PC-9 (cell line): ENCODE measurements at regions not wholly inside any gene's neighbourhood (a gene's known extent, or its start where the extent isn't known, plus 50 kb on each side); places are given as distances from the start of the nearest gene placed in this dataset.
A peak's percentile ranks its signal among the peaks of the same experiment; 100 is the strongest.

ENCODE experiments used
- BruUV-seq: library from RNA; stranded (reverse); fragments of 400-500 nt; replicated peaks from 2 replicates; lab custom pipeline; 2021; lab: Mats Ljungman, UMichigan
- CTCF ChIA-PET: fragments of 300-600 bp; sonication (Branson Sonifier 250); formaldehyde crosslinking; loops from one replicate; lab custom pipeline; 2022; ENCODE audit warnings: antibody characterized with exemption; lab: Charles Lee
- POLR2A ChIA-PET: fragments of 300-600 bp; sonication (Branson Sonifier 250); formaldehyde crosslinking; loops from one replicate; lab custom pipeline; 2022; ENCODE audit warnings: antibody characterized with exemption; ENCODE audit not compliant: unreplicated experiment; lab: Charles Lee
- DNase-seq, 2 experiments: peaks; one replicate each; pipeline versions ENCODE4 v3.0.0 to v3.0.0-alpha.2; 2015 to 2022; ENCODE audit warnings: mixed read lengths in 1 of 2
- H2AFZ ChIP-seq: fragments of 200-600 bp; sonication (generic); 2 replicates; pipeline ENCODE4 v1.8.1; 2017; ENCODE audit warnings: antibody characterized with exemption
- H3F3A ChIP-seq: fragments of 200-600 bp; sonication (generic); 2 replicates; pipeline ENCODE4 v1.8.1; 2017; ENCODE audit warnings: antibody characterized with exemption, mild to moderate bottlenecking, low read depth; ENCODE audit not compliant: insufficient read depth
- H3K27ac ChIP-seq: fragments of 200-600 bp; sonication (generic); 2 replicates; pipeline ENCODE4 v1.6.1; 2016; ENCODE audit warnings: mixed run types
- H3K27me3 ChIP-seq: fragments of 200-600 bp; sonication (generic); 2 replicates; pipeline ENCODE4 v1.6.1; 2016; ENCODE audit warnings: low read depth, mixed run types; ENCODE audit not compliant: insufficient read depth
- H3K36me3 ChIP-seq: fragments of 200-600 bp; sonication (generic); 2 replicates; pipeline ENCODE4 v1.6.1; 2016; ENCODE audit warnings: low read depth, mixed run types
- H3K4me1 ChIP-seq: fragments of 200-600 bp; sonication (generic); replicated peaks from 2 replicates; pipeline ENCODE4 v1.6.1; 2016; ENCODE audit warnings: mixed run types; ENCODE audit not compliant: insufficient read depth
- H3K4me2 ChIP-seq: fragments of 200-600 bp; sonication (generic); 2 replicates; pipeline ENCODE4 v1.6.1; 2017; ENCODE audit warnings: mixed run types
- H3K4me3 ChIP-seq: fragments of 200-600 bp; sonication (generic); 2 replicates; pipeline ENCODE4 v1.6.1; 2016; ENCODE audit warnings: mixed run types
- H3K79me2 ChIP-seq: fragments of 200-600 bp; sonication (generic); 2 replicates; pipeline ENCODE4 v1.6.1; 2017; ENCODE audit warnings: low read depth, mixed run types
- H3K9me2 ChIP-seq: fragments of 200-600 bp; sonication (generic); 2 replicates; pipeline ENCODE4 v1.8.1; 2017; ENCODE audit warnings: mild to moderate bottlenecking; ENCODE audit not compliant: insufficient read depth
- H3K9me3 ChIP-seq: fragments of 200-600 bp; sonication (generic); 2 replicates; pipeline ENCODE4 v1.8.1; 2016; ENCODE audit warnings: low read depth; ENCODE audit not compliant: insufficient read depth
- H4K20me1 ChIP-seq: fragments of 200-600 bp; sonication (generic); 2 replicates; pipeline ENCODE4 v1.8.1; 2017; ENCODE audit not compliant: insufficient read depth
- EZH2 ChIP-seq: fragments of 200-600 bp; sonication (generic); IDR thresholded peaks from 2 replicates; pipeline ENCODE4 v1.8.0; 2017; ENCODE audit warnings: antibody characterized with exemption, low read depth
- intact Hi-C: fragments of 100-400 bp; cut with micrococcal nuclease; formaldehyde crosslinking; loops from one replicate; pipeline ENCODE4 v1.10.0; 2022; ENCODE audit not compliant: unreplicated experiment
- TF ChIP-seq, protein P1 (sequence below): fragments of 200-600 bp; sonication (generic); conservative IDR thresholded peaks from 2 replicates; pipeline ENCODE4 v1.6.1; 2017; ENCODE audit warnings: mixed run types, antibody characterized with exemption, mild to moderate bottlenecking, moderate library complexity

DNA sequence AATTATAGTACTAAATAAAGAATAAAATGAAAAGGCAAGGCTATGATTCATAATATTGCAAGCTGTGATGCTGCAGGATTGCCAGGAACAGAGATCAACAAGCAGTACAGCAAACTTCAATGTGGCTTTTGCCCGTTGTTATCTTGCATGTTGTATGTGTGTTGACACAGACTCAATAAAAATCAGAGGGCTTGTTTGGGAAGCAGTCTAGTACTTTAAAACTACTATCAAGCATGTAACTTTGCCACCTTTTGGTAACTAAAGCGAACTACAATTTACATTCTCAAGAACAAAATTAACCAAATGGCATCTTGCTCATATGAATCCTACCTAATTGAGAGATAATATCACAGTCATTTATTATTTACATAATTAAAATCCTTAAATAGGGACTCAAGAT is 79.8 kb upstream of the GPM6A start:
- no peaks in the 10 kb centered on the region for H3K9me3 ChIP-seq
- no peaks in the 10 kb centered on the region for H3K4me1 ChIP-seq
- no peaks in the 10 kb centered on the region for H3F3A ChIP-seq
- H3K79me2 ChIP-seq: no peaks in the 10 kb centered on the region
- no peak for DNase-seq
- TF ChIP-seq, protein P1, sequence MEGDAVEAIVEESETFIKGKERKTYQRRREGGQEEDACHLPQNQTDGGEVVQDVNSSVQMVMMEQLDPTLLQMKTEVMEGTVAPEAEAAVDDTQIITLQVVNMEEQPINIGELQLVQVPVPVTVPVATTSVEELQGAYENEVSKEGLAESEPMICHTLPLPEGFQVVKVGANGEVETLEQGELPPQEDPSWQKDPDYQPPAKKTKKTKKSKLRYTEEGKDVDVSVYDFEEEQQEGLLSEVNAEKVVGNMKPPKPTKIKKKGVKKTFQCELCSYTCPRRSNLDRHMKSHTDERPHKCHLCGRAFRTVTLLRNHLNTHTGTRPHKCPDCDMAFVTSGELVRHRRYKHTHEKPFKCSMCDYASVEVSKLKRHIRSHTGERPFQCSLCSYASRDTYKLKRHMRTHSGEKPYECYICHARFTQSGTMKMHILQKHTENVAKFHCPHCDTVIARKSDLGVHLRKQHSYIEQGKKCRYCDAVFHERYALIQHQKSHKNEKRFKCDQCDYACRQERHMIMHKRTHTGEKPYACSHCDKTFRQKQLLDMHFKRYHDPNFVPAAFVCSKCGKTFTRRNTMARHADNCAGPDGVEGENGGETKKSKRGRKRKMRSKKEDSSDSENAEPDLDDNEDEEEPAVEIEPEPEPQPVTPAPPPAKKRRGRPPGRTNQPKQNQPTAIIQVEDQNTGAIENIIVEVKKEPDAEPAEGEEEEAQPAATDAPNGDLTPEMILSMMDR: peak; percentile 53
- no peak for TF ChIP-seq EZH2
- H2AFZ ChIP-seq: no peak overlapping the region
- H3K27me3 ChIP-seq: no peaks in the 10 kb centered on the region
- ChIA-PET CTCF (interaction anchor here (0.6 kb wide), 1 partner anchor 206 kb away, joined by 3 read pairs; no protein-coding TSS in a partner anchor), POLR2A (no interaction called here)
- no peaks in the 10 kb centered on the region for H4K20me1 ChIP-seq
- no peak overlapping the region for H3K4me2 ChIP-seq
- intact Hi-C loops: loop anchor here (1.0 kb wide), 1 partner anchor 332 kb away; no protein-coding TSS in a partner anchor
- H3K27ac ChIP-seq: no peak overlapping the region
- no peaks in the 10 kb centered on the region for H3K36me3 ChIP-seq
- no peak overlapping the region for H3K4me3 ChIP-seq
- no TSS peak for BruUV-seq
- no peaks in the 10 kb centered on the region for H3K9me2 ChIP-seq

DNA sequence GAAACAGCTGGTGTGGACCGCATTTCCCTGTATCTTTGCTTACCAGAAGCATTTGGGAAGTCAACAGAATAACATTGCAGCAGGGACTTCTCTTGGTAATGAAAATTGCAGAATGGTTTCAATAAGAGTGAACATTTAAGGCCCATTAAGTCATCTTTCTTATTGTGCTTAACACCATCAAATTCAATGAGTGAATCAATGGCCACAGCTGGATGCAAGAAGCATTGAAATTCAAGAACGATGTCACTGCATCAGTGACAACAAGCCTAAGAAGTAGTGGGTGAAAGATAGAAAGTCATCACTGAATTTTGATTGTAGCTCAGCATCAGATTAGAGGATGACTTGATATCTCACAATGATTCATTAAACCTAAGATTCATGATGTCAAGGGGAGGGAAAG is 93.9 kb upstream of the GPM6A start:
- Histone ChIP-seq H3F3A (no peaks in the 10 kb centered on the region), H3K79me2 (no peaks in the 10 kb centered on the region), H3K4me2 (no peak overlapping the region), H3K4me3 (no peak overlapping the region), H3K27me3 (no peaks in the 10 kb centered on the region), H3K27ac (no peak overlapping the region), H3K4me1 (no peaks in the 10 kb centered on the region), H3K9me2 (no peaks in the 10 kb centered on the region), H3K36me3 (no peaks in the 10 kb centered on the region), H2AFZ (no peak overlapping the region), H3K9me3 (no peaks in the 10 kb centered on the region), H4K20me1 (no peaks in the 10 kb centered on the region)
- DNase-seq: no peak
- CTCF ChIA-PET: no interaction called here
- POLR2A ChIA-PET: no interaction called here
- BruUV-seq: no TSS peak
- intact Hi-C loops: no loop called here
- TF ChIP-seq, protein P1: no peak
- no peak for TF ChIP-seq EZH2

DNA sequence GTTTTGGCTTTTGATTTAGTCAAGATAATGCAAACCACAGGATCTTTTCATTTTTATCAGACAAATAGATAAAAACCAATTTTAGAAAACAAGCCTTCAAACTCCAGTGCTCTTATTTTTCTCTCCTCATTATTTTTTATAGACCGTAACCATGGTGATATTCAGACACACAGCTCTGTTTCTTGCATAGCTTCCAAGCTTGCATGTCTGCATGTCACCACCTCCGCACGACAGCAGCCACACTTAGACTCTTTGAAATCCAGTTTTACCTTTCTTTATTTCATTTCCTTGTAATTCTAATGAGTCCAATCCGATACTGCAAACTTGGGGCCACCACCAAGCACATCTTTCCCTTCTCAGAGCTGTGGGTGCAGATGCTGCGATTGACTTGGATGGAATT is 94.3 kb upstream of the GPM6A start:
- TF ChIP-seq EZH2: no peak
- TF ChIP-seq, protein P1: no peak
- no peak overlapping the region for H2AFZ ChIP-seq
- intact Hi-C loops: no loop called here
- H4K20me1 ChIP-seq: no peaks in the 10 kb centered on the region
- no peak overlapping the region for H3K4me3 ChIP-seq
- no peaks in the 10 kb centered on the region for H3K27me3 ChIP-seq
- no peak overlapping the region for H3K27ac ChIP-seq
- no peaks in the 10 kb centered on the region for H3K9me3 ChIP-seq
- no peaks in the 10 kb centered on the region for H3K9me2 ChIP-seq
- no peaks in the 10 kb centered on the region for H3K4me1 ChIP-seq
- H3K79me2 ChIP-seq: no peaks in the 10 kb centered on the region
- H3F3A ChIP-seq: no peaks in the 10 kb centered on the region
- no peak overlapping the region for H3K4me2 ChIP-seq
- H3K36me3 ChIP-seq: no peaks in the 10 kb centered on the region
- DNase-seq: no peak
- POLR2A ChIA-PET: no interaction called here
- no TSS peak for BruUV-seq
- CTCF ChIA-PET: no interaction called here
